GM18867 (cell line): ENCODE measurements at regions not wholly inside any gene's neighbourhood (a gene's known extent, or its start where the extent isn't known, plus 50 kb on each side); places are given as distances from the start of the nearest gene placed in this dataset.
"Not testable (repeated sequence)": the region's sequence is repeated elsewhere in the genome, so short reads cannot be mapped to it uniquely, and the experiment has no call there.

ENCODE experiments used
- ATAC-seq: cut with Tn5 transposase; IDR thresholded peaks from one replicate; pipeline ENCODE4 v1.9.1; 2021; ENCODE audit warnings: mild to moderate bottlenecking, moderate library complexity; ENCODE audit not compliant: unreplicated experiment

- no peak for ATAC-seq
These were observed 299.7 kb downstream of the DLEU7 start for GRCh38 chr13:50543782-50544181.

GRCh38 chr13:50544211-50544610 is 299.3 kb downstream of the DLEU7 start:
- ATAC-seq = no peak

- ATAC-seq = not testable (repeated sequence)
These were observed 296.3 kb downstream of the DLEU7 start for GRCh38 chr13:50547175-50547574.

- no peak for ATAC-seq
These were observed 294.9 kb downstream of the DLEU7 start for GRCh38 chr13:50548586-50548985.

GRCh38 chr13:50549221-50549942 is 294.1 kb downstream of the DLEU7 start:
- no peak for ATAC-seq

- ATAC-seq = no peak
These were observed 293.3 kb downstream of the DLEU7 start for GRCh38 chr13:50550151-50550550.

- no peak for ATAC-seq
These were observed 291.0 kb downstream of the DLEU7 start for GRCh38 chr13:50552424-50552966.

- ATAC-seq = no peak
These were observed 281.8 kb downstream of the DLEU7 start for GRCh38 chr13:50561739-50562138.

GRCh38 chr13:50566646-50567045 is 276.8 kb downstream of the DLEU7 start:
- no peak for ATAC-seq

GRCh38 chr13:50572129-50572528 is 271.4 kb downstream of the DLEU7 start:
- no peak for ATAC-seq

GRCh38 chr13:50573066-50573465 is 270.4 kb downstream of the DLEU7 start:
- ATAC-seq = no peak

GRCh38 chr13:50574731-50575130 is 268.8 kb downstream of the DLEU7 start:
- ATAC-seq = no peak

- ATAC-seq = no peak
These were observed 268.4 kb downstream of the DLEU7 start for GRCh38 chr13:50575138-50575537.

GRCh38 chr13:50576156-50576555 is 267.3 kb downstream of the DLEU7 start:
- ATAC-seq = no peak

- ATAC-seq = no peak
These were observed 265.7 kb downstream of the DLEU7 start for GRCh38 chr13:50577806-50578205.

- no peak for ATAC-seq
These were observed 262.7 kb downstream of the DLEU7 start for GRCh38 chr13:50580684-50581305.

GRCh38 chr13:50581586-50582196 is 261.8 kb downstream of the DLEU7 start:
- ATAC-seq = no peak

- ATAC-seq = no peak
These were observed 258.5 kb downstream of the DLEU7 start for GRCh38 chr13:50584856-50585580.

- ATAC-seq = no peak
These were observed 257.6 kb downstream of the DLEU7 start for GRCh38 chr13:50585674-50586413.

GRCh38 chr13:50586414-50587083 is 256.9 kb downstream of the DLEU7 start:
- ATAC-seq = no peak
